ENCODE measurements at regions not wholly inside any gene's neighbourhood (a gene's known extent, or its start where the extent isn't known, plus 50 kb on each side); places are given as distances from the start of the nearest gene placed in this dataset.
"Not testable (repeated sequence)": the region's sequence is repeated elsewhere in the genome, so short reads cannot be mapped to it uniquely, and the experiment has no call there.

DNA sequence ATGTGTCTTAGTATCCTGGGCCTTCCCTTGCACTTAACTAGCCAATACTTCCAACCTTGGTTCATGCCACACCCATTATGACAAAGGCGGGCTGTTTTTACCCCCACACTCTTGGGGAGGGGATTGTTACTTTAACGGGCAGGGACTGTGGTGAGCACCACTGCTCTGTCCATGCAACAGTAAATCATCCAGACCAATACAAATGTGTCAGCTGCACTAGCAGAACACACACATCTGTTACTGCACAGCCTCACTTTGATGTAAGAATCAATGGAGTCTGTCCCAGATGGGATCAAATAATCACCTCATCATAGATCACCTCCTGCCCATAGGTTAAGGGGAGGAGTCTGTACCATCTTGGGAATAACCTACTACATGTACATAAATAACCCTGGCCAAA, 58.1 kb downstream of the NPAP1 start:
- DNase-seq (ENCODE audit: low read depth, low spot score) = no peak

DNA sequence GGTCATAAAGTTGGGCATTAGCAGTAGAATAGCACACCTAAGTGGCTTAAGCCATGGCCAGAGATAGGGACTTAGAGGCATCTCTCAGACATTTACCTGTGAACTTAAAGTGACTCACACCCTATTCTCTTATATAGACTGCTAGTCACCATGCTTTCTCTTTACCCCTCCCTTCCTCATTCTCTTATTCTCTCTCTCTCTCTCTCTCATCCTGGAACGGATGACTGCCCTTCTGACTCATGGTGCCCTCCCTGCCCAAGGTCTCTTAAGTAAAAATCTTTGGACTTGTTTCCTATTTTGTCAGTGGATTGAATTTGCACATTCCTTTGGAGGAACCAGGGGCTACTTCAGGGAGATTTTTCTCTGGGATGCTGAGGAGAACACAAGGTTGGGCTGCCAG, 58.8 kb downstream of the NPAP1 start:
- DNase-seq (ENCODE audit: low read depth, low spot score) = no peak

- no peak for DNase-seq (ENCODE audit: low read depth, low spot score)
Observed at GRCh38 chr15:24745290-24745689, 69.7 kb downstream of the NPAP1 start.

- DNase-seq (ENCODE audit: low read depth, low spot score) = no peak
Observed at GRCh38 chr15:24746094-24746493, 70.5 kb downstream of the NPAP1 start.

DNA sequence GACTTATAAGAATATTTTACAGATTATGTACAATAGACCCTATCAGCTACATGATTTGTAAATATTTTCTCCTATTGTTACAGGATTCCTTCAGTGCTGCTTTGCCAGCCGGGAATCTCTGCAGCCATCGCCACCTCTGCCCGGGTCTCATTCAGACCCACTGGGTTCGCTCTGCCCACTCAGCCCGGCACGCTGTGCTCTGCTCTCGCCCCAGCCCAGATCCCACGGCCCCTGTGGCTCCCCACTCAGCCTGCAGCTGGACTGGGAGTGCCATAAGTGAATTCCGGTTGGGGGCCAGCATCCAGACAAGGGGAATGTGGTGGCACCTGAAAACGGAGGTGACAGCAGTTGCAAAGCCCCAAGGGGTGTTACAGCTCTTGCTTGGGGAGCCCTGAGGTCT, 71.8 kb downstream of the NPAP1 start:
- DNase-seq (ENCODE audit: low read depth, low spot score) = no peak

DNA sequence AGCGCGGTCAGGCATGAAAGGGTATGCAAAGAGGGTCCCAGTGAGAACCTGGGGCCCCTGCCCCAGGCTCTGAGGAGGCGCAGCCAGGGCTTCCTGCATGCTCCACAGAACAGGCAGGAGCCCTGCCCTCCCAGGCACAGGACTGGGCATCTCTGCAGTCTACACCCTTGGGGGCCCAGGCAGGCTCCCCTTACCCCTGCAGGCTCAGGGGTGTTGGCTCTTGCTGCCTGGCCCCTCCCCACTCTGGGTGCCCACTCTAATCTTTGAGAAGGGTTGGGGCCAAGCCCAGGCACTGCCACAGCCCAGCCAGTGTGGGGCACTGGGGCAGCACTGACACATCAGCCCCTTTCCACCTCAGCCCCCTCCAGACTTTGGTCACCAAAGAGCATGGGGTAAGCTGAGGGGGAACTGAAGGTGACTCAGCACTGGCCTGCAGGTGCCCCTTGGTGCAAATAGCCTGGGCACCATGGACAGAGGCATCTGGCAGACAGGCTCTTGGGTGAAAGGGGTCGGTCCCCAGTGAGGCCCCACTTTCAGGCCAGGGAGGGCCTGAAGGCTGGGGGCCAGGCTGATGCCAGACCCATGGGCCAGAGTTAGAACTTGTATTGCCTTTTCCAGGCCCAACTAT, 73.4 kb downstream of the NPAP1 start:
- DNase-seq (ENCODE audit: low read depth, low spot score) = no peak

GRCh38 chr15:24752354-24752753, 76.8 kb downstream of the NPAP1 start:
- DNase-seq (ENCODE audit: low read depth, low spot score) = no peak

- no peak for DNase-seq (ENCODE audit: low read depth, low spot score)
Observed at GRCh38 chr15:24756101-24756500, 80.5 kb downstream of the NPAP1 start.

- no peak for DNase-seq (ENCODE audit: low read depth, low spot score)
Observed at GRCh38 chr15:24760066-24760465, 84.5 kb downstream of the NPAP1 start.

GRCh38 chr15:24761704-24762302, 86.2 kb downstream of the NPAP1 start:
- DNase-seq (ENCODE audit: low read depth, low spot score) = no peak

- DNase-seq (ENCODE audit: low read depth, low spot score) = no peak
Observed at GRCh38 chr15:24763891-24764290, 88.3 kb downstream of the NPAP1 start.

DNA sequence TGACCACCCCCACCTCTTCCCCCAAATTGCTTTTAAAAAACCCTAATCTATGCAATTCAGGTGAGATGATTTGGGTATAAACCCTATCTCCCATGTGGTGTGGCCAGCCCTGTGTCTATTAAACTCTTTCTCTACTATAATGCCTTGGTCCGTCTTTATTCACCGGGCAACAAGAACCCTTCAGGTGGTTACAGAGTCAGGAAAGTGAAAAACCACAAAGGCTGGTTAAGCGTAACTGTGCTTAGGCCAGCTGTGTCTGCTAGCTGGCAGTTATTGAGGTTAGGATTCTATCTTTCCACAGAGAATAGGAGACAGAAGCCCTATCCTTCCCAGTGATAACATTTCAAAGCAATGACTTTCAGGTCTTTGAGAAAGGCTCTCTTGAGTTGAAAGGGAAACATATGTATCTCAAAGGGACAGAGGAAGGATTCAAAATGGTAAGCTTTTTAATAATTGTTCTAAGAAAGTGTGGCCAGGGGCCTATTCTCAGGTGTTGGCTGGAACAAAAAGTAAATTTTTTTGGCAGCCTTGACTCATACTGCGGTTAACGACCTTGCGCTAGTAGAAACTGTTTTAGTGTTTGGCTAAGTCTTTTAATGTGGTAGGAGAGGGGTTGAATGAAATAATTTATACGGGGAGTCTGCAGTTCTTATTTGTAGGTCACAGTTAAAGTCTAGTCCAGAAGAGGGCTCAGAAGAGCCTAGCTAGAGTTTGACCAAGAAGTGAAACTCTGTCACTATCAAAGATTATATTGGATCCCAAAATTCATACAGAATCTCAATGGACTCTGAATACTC, 89.0 kb downstream of the NPAP1 start:
- DNase-seq (ENCODE audit: low read depth, low spot score) = no peak

DNA sequence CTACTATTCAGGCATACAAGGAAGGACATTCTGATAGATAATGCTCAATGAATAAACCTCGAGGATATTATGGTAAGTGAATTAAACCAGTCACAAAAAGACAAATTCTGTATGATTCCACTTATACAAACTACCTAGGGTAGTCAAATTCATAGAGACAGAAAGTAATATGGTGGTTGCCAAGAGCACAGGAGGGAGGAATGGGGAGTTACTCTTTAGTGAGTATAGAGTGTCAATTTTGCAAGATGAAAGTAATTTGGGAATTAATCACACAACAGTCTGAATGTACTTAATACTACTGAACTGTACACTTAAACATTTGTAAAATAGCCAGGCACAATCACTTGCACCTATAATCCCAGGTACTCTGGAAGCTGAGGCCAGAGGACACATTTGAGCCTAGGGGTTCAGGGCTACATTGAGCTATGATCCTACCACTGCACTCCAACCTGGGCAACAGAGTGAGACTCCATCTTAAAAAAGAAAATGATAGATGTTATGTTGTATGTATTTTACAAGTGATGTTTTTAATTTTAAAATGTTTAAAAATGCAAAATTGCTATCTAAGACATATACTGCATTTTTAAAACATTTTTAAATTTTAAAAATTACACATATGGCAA, 91.0 kb downstream of the NPAP1 start:
- DNase-seq (ENCODE audit: low read depth, low spot score) = no peak

- DNase-seq (ENCODE audit: low read depth, low spot score) = no peak
Observed at GRCh38 chr15:24772266-24772665, 96.7 kb downstream of the NPAP1 start.

GRCh38 chr15:24772686-24773373, 97.3 kb downstream of the NPAP1 start:
- DNase-seq (ENCODE audit: low read depth, low spot score) = peak; percentile 13

DNA sequence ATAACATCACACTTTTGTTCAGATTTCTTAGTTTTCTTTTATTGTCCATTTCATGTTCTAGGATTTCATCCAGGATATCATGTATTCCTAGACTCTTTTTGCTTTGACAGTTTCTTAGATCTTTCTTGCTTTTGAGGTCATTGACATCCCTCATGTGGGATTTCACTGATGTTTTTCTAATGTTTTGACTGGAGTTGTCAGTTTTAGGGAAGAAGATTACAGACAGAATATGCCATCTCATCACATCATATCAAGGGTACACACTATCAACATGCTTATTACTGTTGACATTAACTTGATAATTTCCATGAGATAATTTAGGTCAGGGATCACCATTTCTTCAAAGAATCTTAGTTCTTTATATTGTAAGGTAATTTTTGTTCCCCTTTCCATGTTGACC, 101.7 kb downstream of the NPAP1 start:
- DNase-seq (ENCODE audit: low read depth, low spot score) = no peak

GRCh38 chr15:24784506-24784905, 108.9 kb downstream of the NPAP1 start:
- DNase-seq (ENCODE audit: low read depth, low spot score) = no peak

DNA sequence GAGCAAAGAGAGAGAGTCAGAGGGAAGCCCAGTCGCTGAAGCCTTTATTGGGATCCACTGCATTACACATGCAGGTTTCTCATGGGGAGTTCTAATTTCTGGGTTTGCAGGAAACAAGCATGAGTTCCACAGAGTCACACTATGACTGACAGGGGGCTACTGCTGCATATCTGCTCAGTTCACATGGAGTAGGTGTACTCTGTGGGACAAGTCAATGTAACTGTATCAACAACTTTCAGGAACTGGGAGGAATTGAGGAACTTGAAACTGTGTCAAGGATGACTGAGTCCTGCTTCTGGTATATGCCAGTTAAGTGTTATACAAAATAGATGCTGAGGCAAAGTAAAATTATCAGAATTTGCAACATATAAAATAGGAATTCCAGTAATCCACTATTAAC, 110.8 kb downstream of the NPAP1 start:
- DNase-seq (ENCODE audit: low read depth, low spot score) = no peak

- not testable (repeated sequence) for DNase-seq (ENCODE audit: low read depth, low spot score)
Observed at GRCh38 chr15:24802624-24803023, 127.0 kb downstream of the NPAP1 start.

DNA sequence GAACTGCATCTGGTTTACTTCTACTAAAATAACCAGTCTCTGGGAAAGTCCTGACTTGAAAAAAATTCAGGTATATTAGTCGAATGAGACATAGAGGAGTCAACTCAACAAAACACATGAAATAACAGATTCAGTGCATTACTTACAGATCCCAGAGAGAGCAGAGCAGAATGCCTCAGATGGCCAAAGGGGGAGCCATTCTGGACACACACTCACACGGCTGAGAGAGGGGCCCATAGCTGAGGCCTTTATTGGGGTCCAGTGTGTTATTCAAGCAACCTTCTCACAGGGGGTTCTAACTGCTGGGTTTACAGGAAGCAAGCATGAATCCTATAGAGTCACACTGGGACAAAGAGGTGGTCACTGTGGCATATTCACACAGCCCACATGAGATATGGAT, 135.1 kb upstream of the SNRPN start:
- no peak for DNase-seq (ENCODE audit: low read depth, low spot score)

- no peak for DNase-seq (ENCODE audit: low read depth, low spot score)
Observed at GRCh38 chr15:24823473-24823872, 131.3 kb upstream of the SNRPN start.

- no peak for DNase-seq (ENCODE audit: low read depth, low spot score)
Observed at GRCh38 chr15:24832282-24832681, 122.5 kb upstream of the SNRPN start.

Measured in activated naive CD8-positive, alpha-beta T cell treated with anti-CD3 and anti-CD28 coated beads, Interleukin-2, amount 50 U/mL, for 16 hours (primary cell).